DOHH2 (cell line): ENCODE measurements at regions not wholly inside any gene's neighbourhood (a gene's known extent, or its start where the extent isn't known, plus 50 kb on each side); places are given as distances from the start of the nearest gene placed in this dataset.

Source experiments
- H3F3A ChIP-seq: fragments of 200-600 bp; sonication (generic), shearing (Covaris generic); 2 replicates; pipeline ENCODE4 v1.6.0; 2016; ENCODE audit warnings: antibody characterized with exemption, mild to moderate bottlenecking; ENCODE audit not compliant: control insufficient read depth, insufficient read depth
- H3K27ac ChIP-seq: fragments of 200-600 bp; sonication (generic); 2 replicates; pipeline ENCODE4 v1.5.1; 2014; ENCODE audit warnings: low read depth, mild to moderate bottlenecking, low read length, moderate library complexity
- H3K27me3 ChIP-seq: fragments of 200-600 bp; sonication (generic); 2 replicates; pipeline ENCODE4 v1.6.1; 2014; ENCODE audit warnings: mild to moderate bottlenecking, low read length, mixed read lengths; ENCODE audit not compliant: control insufficient read depth
- H3K36me3 ChIP-seq: fragments of 200-600 bp; sonication (generic); 2 replicates; pipeline ENCODE4 v1.6.1; 2014; ENCODE audit warnings: mild to moderate bottlenecking, low read length, moderate library complexity, mixed read lengths; ENCODE audit not compliant: control insufficient read depth
- H3K4me1 ChIP-seq: fragments of 200-600 bp; sonication (generic); 2 replicates; pipeline ENCODE4 v1.6.1; 2014; ENCODE audit warnings: mild to moderate bottlenecking, low read length, mixed read lengths; ENCODE audit not compliant: control insufficient read depth
- H3K4me2 ChIP-seq: fragments of 200-600 bp; sonication (generic); 2 replicates; pipeline ENCODE4 v1.6.0; 2014; ENCODE audit warnings: mild to moderate bottlenecking, low read length, moderate library complexity
- H3K4me3 ChIP-seq: fragments of 200-600 bp; sonication (generic); 2 replicates; pipeline ENCODE4 v1.5.1; 2014; ENCODE audit warnings: mild to moderate bottlenecking, low read length, mixed read lengths
- H3K79me2 ChIP-seq: fragments of 200-600 bp; sonication (generic); 2 replicates; pipeline ENCODE4 v1.6.1; 2014; ENCODE audit warnings: mild to moderate bottlenecking, low read length, mixed read lengths; ENCODE audit not compliant: control insufficient read depth
- H3K9me2 ChIP-seq: fragments of 200-600 bp; sonication (generic); replicated peaks from 2 replicates; pipeline ENCODE4 v1.6.1; 2014; ENCODE audit warnings: mild to moderate bottlenecking, low read length, mixed read lengths; ENCODE audit not compliant: control insufficient read depth
- H3K9me3 ChIP-seq: fragments of 200-600 bp; sonication (generic); 2 replicates; pipeline ENCODE4 v1.6.1; 2014; ENCODE audit warnings: antibody characterized with exemption, low read length, mixed read lengths; ENCODE audit not compliant: control insufficient read depth, insufficient read depth
- H4K20me1 ChIP-seq: fragments of 200-600 bp; sonication (generic); 2 replicates; pipeline ENCODE4 v1.6.0; 2014; ENCODE audit warnings: low read depth, mild to moderate bottlenecking, antibody characterized with exemption, low read length, moderate library complexity; ENCODE audit not compliant: control insufficient read depth, insufficient read depth
- CTCF ChIP-seq: fragments of 200-600 bp; sonication (generic); IDR thresholded peaks from one replicate; pipeline ENCODE4 v1.5.1; 2014; ENCODE audit warnings: antibody characterized with exemption, mild to moderate bottlenecking, low read depth, low read length; ENCODE audit not compliant: poor library complexity, severe bottlenecking
- EZH2phosphoT487 ChIP-seq: fragments of 200-600 bp; sonication (generic); IDR thresholded peaks from 2 replicates; pipeline ENCODE4 v1.6.1; 2017; ENCODE audit warnings: borderline replicate concordance, mild to moderate bottlenecking, antibody characterized with exemption, low read length, moderate library complexity, mixed read lengths

GRCh38 chr6:120328521-120328920, 979.0 kb upstream of the MAN1A1 start:
- no peak overlapping the region for H3K4me2 ChIP-seq
- H3K4me3 ChIP-seq = no peak overlapping the region
- H3K4me1 ChIP-seq = no peaks in the 10 kb centered on the region
- TF ChIP-seq EZH2phosphoT487 = no peak
- no peak for TF ChIP-seq CTCF
- no peaks in the 10 kb centered on the region for H3K9me3 ChIP-seq
- no peaks in the 10 kb centered on the region for H3K36me3 ChIP-seq
- H4K20me1 ChIP-seq = no peaks in the 10 kb centered on the region
- no peak overlapping the region for H3K27ac ChIP-seq
- no peaks in the 10 kb centered on the region for H3K27me3 ChIP-seq
- H3F3A ChIP-seq = no peaks in the 10 kb centered on the region
- H3K79me2 ChIP-seq = no peaks in the 10 kb centered on the region
- H3K9me2 ChIP-seq = no peaks in the 10 kb centered on the region

GRCh38 chr6:120320481-120321162, 971.1 kb upstream of the MAN1A1 start:
- TF ChIP-seq CTCF (no peak), EZH2phosphoT487 (no peak)

GRCh38 chr6:120304223-120304622, 954.7 kb upstream of the MAN1A1 start:
- Histone ChIP-seq H3K4me2 (no peak overlapping the region), H4K20me1 (no peaks in the 10 kb centered on the region), H3K4me3 (no peak overlapping the region), H3K36me3 (no peaks in the 10 kb centered on the region), H3K27me3 (no peaks in the 10 kb centered on the region), H3F3A (no peaks in the 10 kb centered on the region), H3K4me1 (no peaks in the 10 kb centered on the region), H3K79me2 (no peaks in the 10 kb centered on the region), H3K27ac (no peak overlapping the region), H3K9me3 (no peaks in the 10 kb centered on the region), H3K9me2 (no peaks in the 10 kb centered on the region)
- no peak for TF ChIP-seq EZH2phosphoT487
- no peak for TF ChIP-seq CTCF

More at GRCh38 chr6:120320481-120321162, 971.1 kb upstream of the MAN1A1 start:
- Histone ChIP-seq H3K9me3 (no peaks in the 10 kb centered on the region), H3K27ac (no peak overlapping the region), H3K27me3 (no peaks in the 10 kb centered on the region), H4K20me1 (no peaks in the 10 kb centered on the region), H3K4me1 (no peaks in the 10 kb centered on the region), H3K4me2 (no peak overlapping the region), H3K79me2 (no peaks in the 10 kb centered on the region), H3K4me3 (no peak overlapping the region), H3F3A (no peaks in the 10 kb centered on the region), H3K9me2 (no peaks in the 10 kb centered on the region), H3K36me3 (no peaks in the 10 kb centered on the region)
